ENCODE measurements at regions not wholly inside any gene's neighbourhood (a gene's known extent, or its start where the extent isn't known, plus 50 kb on each side); places are given as distances from the start of the nearest gene placed in this dataset.

DNA sequence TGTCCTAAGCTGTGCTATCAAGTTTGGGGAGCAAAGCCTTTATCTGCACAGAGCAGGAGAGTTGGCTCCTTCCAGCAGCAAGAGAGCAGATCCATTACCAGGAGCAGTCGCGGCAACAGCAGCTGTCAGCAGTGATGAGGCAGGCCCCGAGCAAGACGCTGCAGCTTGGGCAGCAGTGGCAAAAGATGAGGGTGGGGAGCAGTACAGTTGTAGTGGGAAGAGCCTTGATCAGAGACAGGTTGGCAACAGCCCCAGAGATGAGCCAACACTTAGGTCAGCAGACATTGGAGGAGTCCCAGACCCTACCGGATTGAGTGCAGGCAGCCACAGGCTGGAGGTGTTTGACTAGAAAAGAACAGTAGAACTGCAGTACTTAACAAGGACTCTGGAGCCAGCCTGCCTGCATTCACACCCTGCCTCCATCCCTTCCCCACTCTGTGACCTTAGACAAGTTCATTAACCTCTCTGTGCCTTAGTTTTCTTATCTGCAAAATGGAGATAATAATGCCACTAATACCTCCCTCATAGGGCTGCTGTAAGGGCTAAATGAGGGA, 117.1 kb upstream of the SERTAD2 start:
- DNase-seq = no peak

DNA sequence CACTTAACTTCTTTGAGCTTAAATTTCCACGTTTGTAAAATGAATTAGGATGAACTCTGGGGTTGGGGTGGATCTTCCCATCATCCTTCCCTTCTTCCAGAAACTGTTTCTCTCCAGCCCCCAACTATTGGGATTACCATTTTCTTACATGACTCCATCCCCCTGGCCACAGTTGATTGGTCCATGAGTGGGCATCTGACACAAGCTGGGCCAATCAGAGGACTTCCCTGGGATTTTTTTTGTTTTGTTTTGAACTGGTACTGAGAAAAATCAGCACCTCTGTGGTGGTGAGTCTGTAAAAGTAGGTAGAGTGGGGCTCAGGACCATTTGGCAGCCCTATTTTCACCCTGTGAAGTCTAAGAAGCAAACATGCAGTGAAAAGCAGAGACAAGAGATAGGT, 118.0 kb upstream of the SERTAD2 start:
- DNase-seq = no peak

DNA sequence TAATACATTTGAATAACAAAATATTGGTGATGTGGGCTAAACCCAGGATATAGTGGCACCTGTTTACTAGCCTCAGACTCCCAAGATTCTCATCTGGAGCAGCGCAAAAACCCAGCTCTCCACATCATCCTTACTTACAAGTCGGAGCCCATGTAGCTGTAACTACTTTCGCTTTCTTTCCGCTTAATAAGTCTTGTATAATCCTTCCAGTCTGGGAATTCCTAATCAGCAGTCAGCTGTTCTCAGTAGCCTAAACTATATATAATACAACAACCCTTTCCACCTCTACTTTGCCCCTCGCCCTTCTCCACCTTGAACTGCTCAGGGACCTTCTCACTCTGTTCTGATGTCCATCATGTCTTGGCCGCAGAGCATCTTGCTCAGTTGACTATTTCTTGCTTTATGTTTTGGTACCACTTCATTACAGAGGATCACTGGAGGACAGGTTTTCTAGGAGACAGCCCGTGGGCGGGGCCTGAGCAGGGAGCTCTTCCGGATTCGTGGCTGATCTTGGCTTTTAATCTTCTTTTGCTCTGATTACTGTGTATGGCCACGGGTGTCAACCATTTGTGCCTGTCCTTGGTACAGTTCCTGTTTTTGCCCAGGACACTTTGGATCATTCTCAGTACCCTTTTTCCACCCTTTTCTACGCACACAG, 119.9 kb upstream of the SERTAD2 start:
- no peak for DNase-seq

DNA sequence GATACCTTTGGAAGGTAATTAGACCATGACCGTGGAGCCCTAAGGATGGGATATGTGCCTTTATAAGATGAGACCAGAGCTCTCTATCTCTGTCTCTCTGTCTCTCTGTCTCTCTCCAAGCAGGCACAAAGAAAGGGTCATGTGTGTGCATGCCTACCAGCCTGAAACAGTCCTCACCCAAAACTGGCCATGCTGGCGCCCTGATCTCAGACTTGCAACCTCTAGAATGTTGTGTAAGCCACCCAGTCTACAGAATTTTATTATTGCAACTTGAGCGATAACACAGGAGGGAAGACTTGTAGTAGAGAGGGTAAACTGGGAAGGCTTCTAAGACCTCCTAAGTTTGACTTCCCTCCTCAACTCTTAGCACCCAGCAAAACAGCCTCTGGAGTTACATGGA, 124.1 kb upstream of the SERTAD2 start:
- no peak for DNase-seq

DNA sequence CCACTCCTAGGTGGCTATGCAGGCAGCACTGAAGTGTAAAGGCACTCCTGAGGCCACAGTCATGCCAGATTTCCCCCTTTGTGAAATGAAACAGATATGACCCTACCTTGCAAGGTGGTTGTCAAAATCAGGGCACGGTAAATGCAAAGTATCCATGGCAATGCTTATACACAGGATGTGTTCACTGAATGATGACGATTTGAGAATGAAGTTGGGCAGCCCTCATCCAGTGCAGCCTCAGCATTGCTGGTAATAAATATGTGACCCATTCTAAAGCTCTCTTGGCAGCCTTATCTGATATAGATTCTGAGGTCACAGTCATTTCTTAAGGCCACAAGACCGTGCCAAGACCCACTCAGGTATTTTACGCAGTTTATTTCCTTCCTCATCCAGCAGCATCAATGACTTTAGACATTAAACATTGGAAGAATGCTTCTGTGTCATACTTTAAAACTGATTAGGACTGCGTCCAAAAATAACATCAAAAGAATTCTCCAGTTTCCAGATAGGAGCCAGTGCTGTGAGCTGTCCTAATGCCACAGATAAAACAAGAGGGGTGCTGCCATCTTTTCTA, 125.5 kb upstream of the SERTAD2 start:
- no peak for DNase-seq

DNA sequence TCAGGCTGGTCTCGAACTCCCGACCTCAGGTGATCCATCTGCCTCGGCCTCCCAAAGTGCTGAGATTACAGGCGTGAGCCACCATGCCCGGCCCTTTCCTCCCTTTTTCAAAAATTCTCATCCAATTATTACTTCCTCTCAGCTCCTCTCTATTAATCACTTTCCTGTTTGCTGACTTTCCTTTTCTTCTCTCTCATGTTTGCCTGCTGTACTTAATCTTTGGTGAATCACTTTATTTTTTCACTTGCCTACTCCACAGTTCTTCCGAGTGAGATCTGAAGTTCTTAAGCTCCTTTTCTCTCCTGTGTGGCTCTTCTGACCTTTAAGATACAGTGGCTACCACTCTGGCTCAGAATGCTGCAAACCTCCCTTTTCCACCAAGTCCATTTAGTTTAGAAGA, 126.3 kb upstream of the SERTAD2 start:
- DNase-seq = no peak

DNA sequence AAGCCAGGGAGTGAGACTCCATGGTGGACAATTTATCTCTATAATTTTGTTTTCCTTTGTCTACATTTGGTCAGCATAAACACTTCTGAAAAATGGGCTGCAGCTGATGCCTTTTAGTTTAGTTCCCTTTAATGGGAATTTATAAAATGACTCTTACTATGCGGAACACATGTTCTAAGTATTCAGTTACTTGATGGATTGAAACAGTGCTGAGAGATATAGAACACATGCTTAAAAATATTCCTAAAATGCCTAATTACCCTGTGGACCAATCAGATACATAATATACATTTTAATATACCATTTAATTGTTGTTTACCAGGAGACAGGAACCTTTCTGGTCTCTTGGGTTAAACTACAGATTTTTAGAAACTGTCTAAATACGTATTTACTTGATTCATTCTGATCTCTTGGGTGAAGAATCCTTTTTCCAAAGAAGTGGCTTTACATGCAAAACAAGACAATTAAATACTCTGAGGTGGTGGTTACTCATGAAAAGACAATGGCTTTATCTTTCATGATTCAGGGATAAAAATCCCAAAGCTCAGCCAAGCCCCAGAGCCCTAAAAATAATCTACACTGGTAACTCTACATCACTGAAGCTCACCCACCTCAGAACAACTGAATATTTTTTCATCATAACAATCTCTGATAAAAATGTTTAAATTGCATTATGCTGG, 128.1 kb upstream of the SERTAD2 start:
- no peak for DNase-seq

DNA sequence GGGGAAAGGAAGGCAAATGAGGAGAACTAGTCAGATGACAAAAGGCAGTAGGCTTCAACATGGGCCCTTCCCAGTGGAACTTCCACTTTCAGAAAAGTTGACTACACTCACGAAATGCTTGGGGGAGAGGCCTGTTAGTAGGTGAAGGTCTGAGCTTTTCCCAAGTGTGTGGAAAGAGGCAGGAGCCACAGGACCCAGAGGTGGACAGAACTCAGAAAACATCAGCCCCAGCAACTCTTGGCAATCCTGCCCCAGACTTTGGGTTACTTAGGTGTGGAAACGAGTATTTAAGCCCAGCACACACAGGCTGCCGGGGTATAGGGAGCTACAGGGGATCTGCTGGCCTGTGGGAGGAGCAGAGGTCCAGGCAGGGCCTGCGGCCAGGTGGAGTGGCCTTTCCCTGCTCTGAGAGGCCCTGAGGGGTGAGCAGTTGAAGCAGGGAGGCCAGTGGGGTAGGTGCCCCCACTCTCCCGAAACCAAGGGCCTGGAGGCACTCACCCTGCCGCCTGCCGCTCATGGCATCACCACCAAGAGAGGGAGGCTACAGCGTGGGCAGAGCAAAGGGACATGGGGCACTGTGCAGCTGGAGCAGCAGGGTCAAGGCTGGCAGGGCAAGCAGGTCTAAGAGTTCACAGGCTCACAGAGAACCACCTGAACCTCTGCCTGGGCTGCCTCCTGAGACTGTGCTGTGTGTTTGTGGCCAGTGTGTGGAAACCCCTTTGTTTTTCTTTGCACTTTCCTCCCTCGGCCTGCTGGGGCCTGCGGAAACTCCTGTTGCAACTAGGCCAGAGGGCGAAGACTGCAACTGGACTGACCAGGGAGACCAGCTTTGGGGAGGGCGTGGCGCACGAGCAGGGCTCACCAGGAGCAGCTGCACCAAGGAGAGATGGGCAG, 130.7 kb upstream of the SERTAD2 start:
- DNase-seq = no peak

DNA sequence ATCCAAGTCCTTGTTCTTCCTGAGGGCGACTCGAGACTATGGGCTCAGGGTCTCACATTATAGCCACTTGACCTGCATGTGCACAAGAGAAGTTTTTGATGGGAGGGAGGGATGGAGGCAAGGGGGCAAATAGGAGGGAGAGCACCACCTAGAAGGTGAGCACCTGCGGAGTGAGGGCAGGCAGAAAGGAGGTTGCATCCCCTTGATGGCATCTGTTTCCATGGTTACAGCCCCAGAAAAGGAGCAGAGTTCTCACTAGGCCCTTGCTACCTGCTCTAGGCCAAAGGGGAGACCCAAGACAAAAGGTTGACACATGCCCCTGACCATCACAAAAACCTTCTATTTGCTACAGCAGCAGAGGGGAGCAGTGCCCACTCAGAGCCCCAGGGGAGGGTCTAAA, 131.5 kb upstream of the SERTAD2 start:
- no peak for DNase-seq

DNA sequence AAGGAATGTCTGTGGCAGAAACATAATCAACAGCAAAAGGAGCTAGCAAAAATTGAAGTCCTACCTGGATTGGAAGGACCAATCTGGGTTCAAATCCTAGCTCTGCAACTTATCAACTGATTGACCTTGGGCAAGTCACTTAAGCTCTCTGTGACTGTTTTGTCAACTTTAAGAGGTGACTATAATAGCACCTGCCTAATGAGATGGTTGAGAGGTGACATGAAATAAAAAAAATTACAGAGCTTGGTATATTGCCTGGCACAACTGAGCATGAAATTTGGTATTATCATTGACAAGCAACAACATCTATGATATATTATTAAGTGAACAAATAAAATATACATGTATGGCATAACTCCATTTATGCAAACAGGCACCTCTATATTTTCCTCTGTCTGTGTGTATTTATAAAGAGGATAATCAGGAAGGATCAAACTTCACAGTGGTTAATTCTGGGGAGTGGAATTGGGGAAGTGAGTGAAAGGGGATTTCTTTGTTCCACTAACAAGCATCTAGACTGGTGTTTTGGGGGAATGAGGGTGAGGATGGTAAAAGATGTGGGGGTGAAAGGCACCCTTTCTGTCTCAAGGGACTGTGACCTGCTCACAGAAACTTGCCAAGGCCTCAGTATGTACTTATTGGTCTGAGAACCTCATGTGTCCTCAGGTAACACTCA, 132.8 kb upstream of the SERTAD2 start:
- no peak for DNase-seq

DNA sequence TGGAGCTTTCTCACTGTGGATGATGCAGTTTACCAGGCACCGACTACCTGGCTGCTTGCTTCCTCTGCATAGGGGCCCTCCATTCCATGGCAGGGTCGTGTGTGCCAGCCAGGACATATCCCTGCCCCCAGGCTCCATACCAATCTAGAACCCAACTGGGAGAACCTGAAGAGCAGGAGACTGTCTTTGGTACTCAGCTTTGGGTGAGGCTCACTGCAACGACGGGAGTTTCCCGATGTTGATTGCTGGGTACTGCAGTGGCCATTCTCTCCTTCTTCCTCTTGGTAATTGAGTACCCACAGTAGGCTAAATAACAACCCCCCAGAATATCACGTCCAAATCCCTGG, 133.3 kb upstream of the SERTAD2 start:
- DNase-seq = no peak

DNA sequence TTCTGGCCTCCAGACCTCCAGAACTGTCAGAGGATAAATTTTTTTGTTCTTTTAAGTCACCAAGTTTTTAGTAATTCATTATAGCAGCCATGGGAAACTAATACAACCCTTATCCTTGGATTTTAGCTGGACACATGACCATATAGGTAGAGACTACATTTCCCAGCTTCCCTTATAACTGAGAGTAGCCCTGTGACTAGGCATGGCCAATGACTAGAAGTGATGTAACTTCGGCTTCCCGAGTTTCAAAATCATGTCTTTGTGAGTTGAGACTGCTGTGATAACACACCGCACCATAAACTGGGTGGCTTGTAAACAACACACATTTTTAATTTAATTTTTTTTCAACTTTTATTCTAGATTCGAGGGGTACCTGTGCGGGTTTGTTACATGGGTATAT, 134.0 kb upstream of the SERTAD2 start:
- DNase-seq = no peak

DNA sequence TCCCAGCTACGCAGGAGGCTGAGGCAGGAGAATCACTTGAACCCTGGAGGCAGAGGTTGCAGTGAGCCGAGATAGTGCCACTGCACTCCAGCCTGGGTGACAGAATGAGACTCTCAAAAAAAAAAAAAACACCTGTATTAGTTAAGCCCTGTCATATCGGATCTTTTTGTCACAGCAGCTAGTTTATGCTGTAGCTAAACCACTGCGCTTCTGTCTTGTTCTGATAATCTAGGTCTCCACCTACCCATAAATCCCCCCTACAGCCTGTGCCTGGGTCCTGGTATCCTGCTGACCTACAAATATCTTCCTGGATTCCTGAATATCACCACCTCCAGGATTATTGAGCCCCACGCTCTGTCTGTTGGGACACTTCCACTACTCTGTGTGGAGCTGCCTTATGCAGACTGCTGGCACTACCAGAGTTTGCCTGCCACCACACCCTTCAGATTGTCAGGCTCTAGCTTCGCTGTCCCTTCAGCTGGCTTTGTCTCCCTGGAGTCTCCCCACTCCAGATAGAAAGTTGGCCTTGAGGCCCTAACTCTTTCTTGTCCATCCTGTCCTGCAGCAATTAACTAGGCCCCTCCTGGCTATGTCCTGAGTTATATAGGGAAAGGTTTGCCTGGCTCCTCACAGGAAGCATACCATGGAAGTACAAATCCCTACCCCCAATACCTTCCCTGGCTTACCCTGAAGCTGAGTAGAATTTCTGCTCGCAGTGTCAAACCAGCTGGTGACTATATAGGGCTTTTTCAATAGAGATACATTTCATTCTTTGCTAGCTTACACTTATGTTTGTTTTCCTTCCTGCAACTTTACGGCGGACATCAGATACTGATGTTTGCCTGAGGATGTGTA, 136.0 kb upstream of the SERTAD2 start:
- DNase-seq = no peak

DNA sequence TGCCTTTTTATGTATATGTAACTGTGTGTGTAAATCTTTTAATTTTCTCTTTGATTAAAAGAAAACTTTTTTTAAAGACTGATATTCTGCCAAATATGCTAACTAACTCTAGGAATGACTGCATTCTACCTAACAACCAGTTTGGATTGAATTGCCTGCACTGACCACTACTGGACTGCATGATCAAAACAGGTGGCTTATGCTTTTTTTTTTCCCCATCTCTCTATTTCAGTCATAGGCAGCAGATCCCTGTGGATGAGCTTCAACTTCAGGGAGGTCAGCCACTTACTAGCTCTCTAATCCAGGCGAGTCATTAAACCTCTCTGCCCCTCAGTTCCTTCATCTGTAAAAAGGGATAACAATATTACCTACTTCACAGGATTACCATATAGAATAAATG, 138.6 kb upstream of the SERTAD2 start:
- no peak for DNase-seq

DNA sequence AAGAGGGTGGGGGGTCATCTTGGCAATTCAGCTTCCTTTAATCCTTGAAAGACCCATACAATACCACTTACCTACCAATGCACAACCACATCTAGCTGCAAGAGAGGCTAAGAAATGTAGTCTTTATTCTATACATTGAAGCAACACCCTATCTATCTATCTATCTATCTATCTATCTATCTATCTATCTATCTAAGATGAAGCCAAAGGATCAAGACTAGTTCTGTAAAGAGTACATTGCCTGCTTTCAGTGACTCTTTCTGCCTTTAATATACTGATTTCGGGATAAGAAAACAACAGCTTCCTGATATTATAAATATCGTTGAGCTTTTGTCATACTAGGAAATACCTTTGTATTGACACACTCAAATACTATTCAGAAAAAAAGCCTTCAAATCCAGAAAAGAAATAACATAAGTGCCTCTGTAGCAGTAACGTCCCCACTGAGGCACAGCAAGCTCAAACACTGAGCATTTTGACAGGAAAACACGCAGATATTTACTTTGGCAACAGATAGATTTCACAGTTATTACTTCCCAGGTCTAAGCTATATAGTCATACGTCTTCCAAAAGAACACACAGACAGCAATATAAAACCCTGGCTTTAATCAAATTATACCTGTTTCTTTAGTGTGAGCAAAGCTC, 139.4 kb upstream of the SERTAD2 start:
- no peak for DNase-seq

DNA sequence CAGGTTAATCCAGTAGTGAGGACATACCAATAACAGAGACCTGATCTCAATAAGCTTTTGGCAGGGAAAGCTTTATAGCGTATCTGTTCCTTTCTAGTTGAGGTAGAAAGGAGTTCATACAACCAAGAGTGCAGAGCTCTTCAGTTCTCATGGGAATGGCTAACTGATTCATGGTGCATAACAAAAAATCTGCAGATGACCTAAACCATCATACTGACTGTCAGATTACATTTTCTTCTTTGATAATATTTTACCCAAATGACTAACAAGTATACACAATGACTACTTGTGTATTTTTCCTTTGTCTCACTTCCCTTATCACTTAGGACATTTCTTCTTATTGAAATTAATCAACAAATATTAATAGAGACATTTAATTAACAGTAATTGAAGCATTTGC, 140.0 kb upstream of the SERTAD2 start:
- no peak for DNase-seq

DNA sequence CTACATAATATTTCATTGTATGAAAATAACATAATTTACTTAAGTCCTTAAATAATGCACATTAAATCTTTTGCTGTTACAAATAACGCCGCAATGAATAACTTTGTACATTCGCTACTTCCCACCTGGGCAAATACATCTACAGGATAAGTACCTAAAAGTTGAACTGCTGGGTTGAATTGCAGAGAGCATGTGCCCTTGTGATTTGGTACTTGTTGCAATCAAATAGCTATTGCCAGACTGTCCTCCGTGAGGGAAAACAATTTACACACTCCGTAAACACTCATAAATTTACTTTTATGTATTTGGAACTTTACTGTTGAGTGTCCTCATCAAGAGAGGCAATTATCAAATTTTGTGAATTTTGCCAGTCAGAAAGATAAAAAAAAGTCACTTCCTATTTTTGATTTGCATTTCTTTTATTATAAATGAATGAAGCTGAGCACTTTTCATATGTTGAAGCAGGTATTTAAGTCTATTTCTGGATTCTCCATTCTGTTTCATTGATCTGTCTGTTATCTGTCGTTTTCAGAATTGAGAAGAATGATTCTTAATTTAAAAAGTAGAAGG, 140.8 kb upstream of the SERTAD2 start:
- DNase-seq = no peak

DNA sequence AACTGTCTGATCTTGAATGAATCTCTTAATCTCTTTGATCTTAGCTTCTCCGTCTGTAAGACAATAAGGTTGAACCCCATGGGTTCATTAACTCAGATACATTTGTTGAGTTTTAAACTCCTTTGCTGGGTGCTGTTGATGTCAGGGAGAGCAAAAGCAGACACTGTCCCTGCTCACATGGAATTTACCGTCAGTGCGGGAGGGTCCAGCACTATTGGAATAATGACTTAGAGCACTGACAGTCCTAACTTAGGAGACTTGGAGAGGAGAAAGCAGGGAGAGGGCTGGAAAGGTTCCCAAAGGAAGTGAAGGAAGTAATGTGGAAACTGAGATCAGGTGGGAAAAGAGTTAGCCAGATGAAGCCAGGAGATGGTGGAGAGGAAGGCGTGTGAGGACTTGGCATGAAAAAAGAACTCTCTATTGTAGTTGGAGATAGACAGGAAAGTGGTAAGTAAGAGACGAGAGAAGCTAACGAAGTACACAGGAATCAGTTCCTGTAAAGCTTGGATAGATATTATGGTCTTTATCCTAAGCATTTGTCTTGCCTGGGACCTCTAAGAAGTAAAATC, 141.4 kb upstream of the SERTAD2 start:
- no peak for DNase-seq

DNA sequence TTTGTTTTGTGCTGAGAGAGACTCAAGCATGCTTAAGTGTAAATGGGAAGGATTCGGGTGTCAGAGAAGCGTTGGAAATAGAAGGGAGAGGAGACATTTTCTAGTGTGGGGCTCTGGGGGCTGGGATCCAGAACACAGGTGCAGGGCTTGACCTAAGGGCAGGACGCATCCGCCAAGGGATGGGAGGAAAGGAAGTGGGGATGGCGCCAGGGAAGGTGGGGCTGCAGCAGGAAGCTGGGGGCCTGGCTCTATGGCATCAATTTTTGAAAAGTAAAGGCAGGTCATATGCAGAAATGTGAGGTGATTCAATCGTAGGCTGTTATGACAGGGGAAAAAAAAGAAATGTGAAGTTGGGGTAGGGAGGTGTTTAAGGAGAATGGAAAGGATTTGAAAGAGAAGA, 143.2 kb upstream of the SERTAD2 start:
- DNase-seq = no peak

DNA sequence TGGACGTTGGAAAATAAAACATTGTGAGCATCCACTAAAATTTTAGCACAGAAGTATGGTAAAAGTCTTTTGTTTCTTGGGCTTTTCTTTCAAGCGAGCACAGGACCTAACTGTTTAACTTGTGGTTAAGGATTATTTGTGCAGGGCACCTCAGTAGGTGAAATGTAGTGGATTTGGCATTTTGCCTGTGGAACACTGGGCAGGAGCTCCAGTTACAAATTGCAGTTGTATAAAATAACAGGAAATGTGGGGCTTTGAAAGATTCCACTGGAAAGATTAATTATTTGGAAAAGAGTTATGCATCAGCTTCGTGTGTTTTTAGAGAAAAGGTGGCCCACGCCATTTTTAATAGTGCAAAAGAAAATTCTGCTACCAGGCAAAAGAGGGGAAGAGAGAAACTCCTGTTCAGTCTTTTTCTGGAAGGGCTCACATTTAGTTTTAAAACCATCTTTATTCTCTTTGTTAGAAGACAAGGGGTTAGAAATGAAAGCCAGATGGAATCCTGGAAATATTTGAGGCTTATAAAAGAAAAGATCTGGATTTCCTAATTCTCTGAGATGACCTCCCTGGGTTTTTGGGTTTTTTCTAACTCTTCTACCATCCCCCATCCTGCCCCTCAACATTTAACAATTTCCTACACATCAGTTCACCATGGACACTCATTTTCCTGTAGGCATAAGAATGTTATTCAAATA, 144.3 kb upstream of the SERTAD2 start:
- no peak for DNase-seq
